ENCODE measurements at regions not wholly inside any gene's neighbourhood (a gene's known extent, or its start where the extent isn't known, plus 50 kb on each side); places are given as distances from the start of the nearest gene placed in this dataset.

GRCh38 chr7:136033413-136034031 lies 56.4 kb upstream of the MTPN start:
- no peak for TF ChIP-seq EZH2 (IDR thresholded peaks at IDR 0.05; ENCODE audit: low read depth)
- TF ChIP-seq CTCF (conservative IDR thresholded peaks at IDR 0.05), result no peak
- intact Hi-C loops (cut with micrococcal nuclease; ENCODE audit: unreplicated experiment), result no loop called here
- Histone ChIP-seq H3K4me1 (replicated peaks; ENCODE audit: insufficient read depth) (peaks cover 30% of the 10 kb centered on the region), H3K4me3 (no peak overlapping the region), H2AFZ (no peak overlapping the region), H3K36me3 (ENCODE audit: low read depth) (no peaks in the 10 kb centered on the region), H3K9me3 (ENCODE audit: insufficient read depth, low read depth) (no peaks in the 10 kb centered on the region; the same call in 1 of the 2 replicates), H4K20me1 (ENCODE audit: insufficient read depth) (no peaks in the 10 kb centered on the region), H3K79me2 (ENCODE audit: low read depth) (no peaks in the 10 kb centered on the region), H3K9me2 (ENCODE audit: insufficient read depth) (no peaks in the 10 kb centered on the region), H3K27me3 (ENCODE audit: insufficient read depth, low read depth) (no peaks in the 10 kb centered on the region), H3K27ac (no peak overlapping the region), H3K4me2 (no peak overlapping the region), H3F3A (ENCODE audit: insufficient read depth, low read depth) (no peaks in the 10 kb centered on the region; the same call in 1 of the 2 replicates)
- ChIA-PET CTCF (no interaction called here), POLR2A (ENCODE audit: unreplicated experiment) (no interaction called here)
- BruUV-seq (replicated peaks), result no TSS peak
- no peak for DNase-seq

GRCh38 chr7:136030867-136031318 lies 53.7 kb upstream of the MTPN start:
- CTCF ChIA-PET, result no interaction called here
- H3K27ac ChIP-seq, result no peak overlapping the region
- TF ChIP-seq EZH2 (IDR thresholded peaks at IDR 0.05; ENCODE audit: low read depth), result no peak
- TF ChIP-seq CTCF (conservative IDR thresholded peaks at IDR 0.05), result no peak

GRCh38 chr7:136030330-136030729 lies 53.2 kb upstream of the MTPN start:
- Histone ChIP-seq H3F3A (ENCODE audit: insufficient read depth, low read depth) (no peaks in the 10 kb centered on the region; the same call in 1 of the 2 replicates), H3K4me3 (no peak overlapping the region), H4K20me1 (ENCODE audit: insufficient read depth) (no peaks in the 10 kb centered on the region), H2AFZ (no peak overlapping the region), H3K27me3 (ENCODE audit: insufficient read depth, low read depth) (no peaks in the 10 kb centered on the region), H3K9me3 (ENCODE audit: insufficient read depth, low read depth) (no peaks in the 10 kb centered on the region; the same call in 1 of the 2 replicates), H3K36me3 (ENCODE audit: low read depth) (no peaks in the 10 kb centered on the region), H3K4me1 (replicated peaks; ENCODE audit: insufficient read depth) (peaks cover 32% of the 10 kb centered on the region), H3K79me2 (ENCODE audit: low read depth) (no peaks in the 10 kb centered on the region), H3K27ac (no peak overlapping the region), H3K9me2 (ENCODE audit: insufficient read depth) (no peaks in the 10 kb centered on the region), H3K4me2 (no peak overlapping the region)
- TF ChIP-seq CTCF (conservative IDR thresholded peaks at IDR 0.05), result no peak
- TF ChIP-seq EZH2 (IDR thresholded peaks at IDR 0.05; ENCODE audit: low read depth), result no peak
- ChIA-PET CTCF (no interaction called here), POLR2A (ENCODE audit: unreplicated experiment) (no interaction called here)
- no TSS peak for BruUV-seq (replicated peaks)
- intact Hi-C loops (cut with micrococcal nuclease; ENCODE audit: unreplicated experiment), result no loop called here
- no peak for DNase-seq

More at GRCh38 chr7:136030867-136031318, 53.7 kb upstream of the MTPN start:
- Histone ChIP-seq H3F3A (ENCODE audit: insufficient read depth, low read depth) (no peaks in the 10 kb centered on the region; the same call in 1 of the 2 replicates), H4K20me1 (ENCODE audit: insufficient read depth) (no peaks in the 10 kb centered on the region), H3K27me3 (ENCODE audit: insufficient read depth, low read depth) (no peaks in the 10 kb centered on the region), H3K9me3 (ENCODE audit: insufficient read depth, low read depth) (no peaks in the 10 kb centered on the region; the same call in 1 of the 2 replicates), H2AFZ (0 out of 2 replicates have a peak overlapping the region, but pooled peaks have one; percentile 1), H3K36me3 (ENCODE audit: low read depth) (no peaks in the 10 kb centered on the region), H3K4me3 (no peak overlapping the region), H3K9me2 (ENCODE audit: insufficient read depth) (no peaks in the 10 kb centered on the region), H3K79me2 (ENCODE audit: low read depth) (no peaks in the 10 kb centered on the region), H3K4me1 (replicated peaks; ENCODE audit: insufficient read depth) (peaks cover 32% of the 10 kb centered on the region), H3K4me2 (peak overlapping the region; percentile 26)
- BruUV-seq (replicated peaks), result no TSS peak
- POLR2A ChIA-PET (ENCODE audit: unreplicated experiment), result no interaction called here
- DNase-seq, result peak in 1 of 2 experiments; percentile 69
- intact Hi-C loops (cut with micrococcal nuclease; ENCODE audit: unreplicated experiment), result no loop called here

All from PC-9 (cell line).